ENCODE measurements at regions not wholly inside any gene's neighbourhood (a gene's known extent, or its start where the extent isn't known, plus 50 kb on each side); places are given as distances from the start of the nearest gene placed in this dataset.

- H3K4me3 ChIP-seq (ENCODE audit: low read depth, low read length) = no peak overlapping the region
- no peaks in the 10 kb centered on the region for H3K27me3 ChIP-seq (ENCODE audit: control insufficient read depth, insufficient read depth, low read length)
- no peak for DNase-seq (ENCODE audit: low read depth)
- H3K36me3 ChIP-seq (ENCODE audit: control insufficient read depth, insufficient read depth, low read length) = no peaks in the 10 kb centered on the region
- TF ChIP-seq, protein P1, sequence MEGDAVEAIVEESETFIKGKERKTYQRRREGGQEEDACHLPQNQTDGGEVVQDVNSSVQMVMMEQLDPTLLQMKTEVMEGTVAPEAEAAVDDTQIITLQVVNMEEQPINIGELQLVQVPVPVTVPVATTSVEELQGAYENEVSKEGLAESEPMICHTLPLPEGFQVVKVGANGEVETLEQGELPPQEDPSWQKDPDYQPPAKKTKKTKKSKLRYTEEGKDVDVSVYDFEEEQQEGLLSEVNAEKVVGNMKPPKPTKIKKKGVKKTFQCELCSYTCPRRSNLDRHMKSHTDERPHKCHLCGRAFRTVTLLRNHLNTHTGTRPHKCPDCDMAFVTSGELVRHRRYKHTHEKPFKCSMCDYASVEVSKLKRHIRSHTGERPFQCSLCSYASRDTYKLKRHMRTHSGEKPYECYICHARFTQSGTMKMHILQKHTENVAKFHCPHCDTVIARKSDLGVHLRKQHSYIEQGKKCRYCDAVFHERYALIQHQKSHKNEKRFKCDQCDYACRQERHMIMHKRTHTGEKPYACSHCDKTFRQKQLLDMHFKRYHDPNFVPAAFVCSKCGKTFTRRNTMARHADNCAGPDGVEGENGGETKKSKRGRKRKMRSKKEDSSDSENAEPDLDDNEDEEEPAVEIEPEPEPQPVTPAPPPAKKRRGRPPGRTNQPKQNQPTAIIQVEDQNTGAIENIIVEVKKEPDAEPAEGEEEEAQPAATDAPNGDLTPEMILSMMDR (IDR thresholded peaks at IDR 0.05; ENCODE audit: insufficient read depth, low read length, poor library complexity, severe bottlenecking) = no peak
Observed at GRCh38 chrX:68913249-68913547, 84.4 kb downstream of the EFNB1 start.

- Histone ChIP-seq H3K27me3 (ENCODE audit: control insufficient read depth, insufficient read depth, low read length) (peaks cover 1% of the 10 kb centered on the region), H3K4me3 (ENCODE audit: low read depth, low read length) (no peak overlapping the region), H3K36me3 (ENCODE audit: control insufficient read depth, insufficient read depth, low read length) (no peaks in the 10 kb centered on the region)
- no peak for DNase-seq (ENCODE audit: low read depth)
- TF ChIP-seq, protein P1 (IDR thresholded peaks at IDR 0.05; ENCODE audit: insufficient read depth, low read length, poor library complexity, severe bottlenecking) = no peak
Observed at GRCh38 chrX:68912113-68912512, 83.3 kb downstream of the EFNB1 start.

GRCh38 chrX:68910731-68911428 lies 82.1 kb downstream of the EFNB1 start:
- H3K27me3 ChIP-seq (ENCODE audit: control insufficient read depth, insufficient read depth, low read length) = peaks cover 3% of the 10 kb centered on the region
- TF ChIP-seq, protein P1 (IDR thresholded peaks at IDR 0.05; ENCODE audit: insufficient read depth, low read length, poor library complexity, severe bottlenecking) = no peak
- no peak for DNase-seq (ENCODE audit: low read depth)
- H3K36me3 ChIP-seq (ENCODE audit: control insufficient read depth, insufficient read depth, low read length) = no peaks in the 10 kb centered on the region
- H3K4me3 ChIP-seq (ENCODE audit: low read depth, low read length) = no peak overlapping the region

GRCh38 chrX:68909945-68910344 lies 81.1 kb downstream of the EFNB1 start:
- H3K27me3 ChIP-seq (ENCODE audit: control insufficient read depth, insufficient read depth, low read length) = peaks cover 3% of the 10 kb centered on the region
- no peak overlapping the region for H3K4me3 ChIP-seq (ENCODE audit: low read depth, low read length)
- TF ChIP-seq, protein P1 (IDR thresholded peaks at IDR 0.05; ENCODE audit: insufficient read depth, low read length, poor library complexity, severe bottlenecking) = no peak
- no peaks in the 10 kb centered on the region for H3K36me3 ChIP-seq (ENCODE audit: control insufficient read depth, insufficient read depth, low read length)
- DNase-seq (ENCODE audit: low read depth) = no peak

DNA sequence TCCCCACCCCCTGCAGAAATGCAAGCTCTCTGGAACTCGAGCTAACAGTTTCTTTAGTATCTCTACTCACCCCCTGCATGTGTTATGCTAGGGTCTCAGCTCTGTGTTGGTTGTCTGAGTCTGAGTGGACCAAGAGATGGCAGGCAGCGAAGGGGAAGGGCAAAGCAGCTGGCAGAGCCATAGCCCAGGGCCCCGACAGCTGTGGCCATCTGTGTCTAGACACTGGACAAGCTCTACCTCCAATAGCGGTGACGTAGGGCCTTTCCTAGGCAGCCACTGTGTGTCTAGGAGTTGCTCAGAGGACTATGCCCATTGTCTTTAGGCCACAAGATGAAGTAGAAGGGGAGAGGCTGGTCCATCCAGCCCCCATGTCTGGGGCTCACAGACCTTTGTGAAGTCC lies 79.2 kb downstream of the EFNB1 start:
- H3K36me3 ChIP-seq (ENCODE audit: control insufficient read depth, insufficient read depth, low read length) = no peaks in the 10 kb centered on the region
- TF ChIP-seq, protein P1 (IDR thresholded peaks at IDR 0.05; ENCODE audit: insufficient read depth, low read length, poor library complexity, severe bottlenecking) = no peak
- peaks cover 3% of the 10 kb centered on the region for H3K27me3 ChIP-seq (ENCODE audit: control insufficient read depth, insufficient read depth, low read length)
- no peak overlapping the region for H3K4me3 ChIP-seq (ENCODE audit: low read depth, low read length)
- no peak for DNase-seq (ENCODE audit: low read depth)
